BJ (cell line): ENCODE measurements at regions not wholly inside any gene's neighbourhood (a gene's known extent, or its start where the extent isn't known, plus 50 kb on each side); places are given as distances from the start of the nearest gene placed in this dataset.

ENCODE experiments used
- CTCF ChIA-PET: fragments of 350-600 bp; formaldehyde crosslinking; extraction: SDS; loops from one replicate; lab custom pipeline; 2021; ENCODE audit warnings: antibody characterized with exemption, inconsistent platforms; lab: Yijun Ruan, JAX
- POLR2A ChIA-PET: fragments of 300-600 bp; sonication (Branson Sonifier 250); formaldehyde crosslinking; extraction: SDS; loops from one replicate; lab custom pipeline; 2021; ENCODE audit warnings: antibody characterized with exemption; lab: Charles Lee
- DNase-seq: peaks from one replicate; pipeline ENCODE4 v3.0.0-alpha.2; 2011; ENCODE audit warnings: low read depth
- H3K27me3 ChIP-seq: 2 replicates; pipeline ENCODE4 v1.6.0; 2011; ENCODE audit warnings: low read length; ENCODE audit not compliant: control insufficient read depth, insufficient read depth
- H3K36me3 ChIP-seq: 2 replicates; pipeline ENCODE4 v1.5.1; 2011; ENCODE audit warnings: low read length; ENCODE audit not compliant: control insufficient read depth, insufficient read depth
- H3K4me3 ChIP-seq: 2 replicates; pipeline ENCODE4 v1.5.1; 2011; ENCODE audit warnings: low read depth, mild to moderate bottlenecking, control low read depth, low read length
- CTCF ChIP-seq: IDR thresholded peaks from 2 replicates; pipeline ENCODE4 v1.5.1; 2011; ENCODE audit warnings: low read depth, mild to moderate bottlenecking, control low read depth, inconsistent platforms, low read length, moderate library complexity; ENCODE audit not compliant: insufficient read depth

- ChIA-PET POLR2A (no interaction called here), CTCF (no interaction called here)
- Histone ChIP-seq H3K36me3 (no peaks in the 10 kb centered on the region), H3K27me3 (0 out of 2 replicates have a peak, but pooled peaks cover 1% of the 10 kb centered on the region), H3K4me3 (no peak overlapping the region)
- no peak for TF ChIP-seq CTCF
- DNase-seq = no peak
Observed at GRCh38 chr13:109652531-109652930, 133.9 kb downstream of the IRS2 start.

GRCh38 chr13:109651854-109652253 is 134.5 kb downstream of the IRS2 start:
- no peak overlapping the region for H3K4me3 ChIP-seq
- no peak for TF ChIP-seq CTCF
- CTCF ChIA-PET = no interaction called here
- H3K36me3 ChIP-seq = no peaks in the 10 kb centered on the region
- DNase-seq = no peak
- 0 out of 2 replicates have a peak, but pooled peaks cover 1% of the 10 kb centered on the region for H3K27me3 ChIP-seq
- POLR2A ChIA-PET = no interaction called here

GRCh38 chr13:109651311-109651710 is 135.1 kb downstream of the IRS2 start:
- no peak for TF ChIP-seq CTCF
- Histone ChIP-seq H3K36me3 (no peaks in the 10 kb centered on the region), H3K4me3 (no peak overlapping the region), H3K27me3 (0 out of 2 replicates have a peak, but pooled peaks cover 1% of the 10 kb centered on the region)
- POLR2A ChIA-PET = no interaction called here
- CTCF ChIA-PET = interaction anchor here (1.1 kb wide), 1 partner anchor 14 kb away, joined by 3 read pairs; no protein-coding TSS in a partner anchor
- DNase-seq = no peak

GRCh38 chr13:109650861-109651260 is 135.5 kb downstream of the IRS2 start:
- no peak for TF ChIP-seq CTCF
- POLR2A ChIA-PET = no interaction called here
- Histone ChIP-seq H3K36me3 (no peaks in the 10 kb centered on the region), H3K27me3 (no peaks in the 10 kb centered on the region), H3K4me3 (no peak overlapping the region)
- no peak for DNase-seq
- CTCF ChIA-PET = interaction anchor here (1.1 kb wide), 1 partner anchor 13 kb away, joined by 3 read pairs; no protein-coding TSS in a partner anchor

GRCh38 chr13:109649713-109650112 is 136.7 kb downstream of the IRS2 start:
- TF ChIP-seq CTCF = no peak
- ChIA-PET POLR2A (no interaction called here), CTCF (no interaction called here)
- no peaks in the 10 kb centered on the region for H3K36me3 ChIP-seq
- no peak for DNase-seq
- H3K27me3 ChIP-seq = no peaks in the 10 kb centered on the region
- no peak overlapping the region for H3K4me3 ChIP-seq
